HepG2 (cell line): ENCODE measurements at regions not wholly inside any gene's neighbourhood (a gene's known extent, or its start where the extent isn't known, plus 50 kb on each side); places are given as distances from the start of the nearest gene placed in this dataset.
A peak's percentile ranks its signal among the peaks of the same experiment; 100 is the strongest.

ENCODE experiments used
- ATAC-seq: fragments of 200-7000 bp; cut with Tn5 transposase; 3 replicates; pipeline ENCODE4 v1.9.1; 2020; ENCODE audit warnings: mild to moderate bottlenecking, moderate library complexity
- BruUV-seq: library from RNA; stranded (reverse); fragments of 400-500 nt; replicated peaks from 2 replicates; lab custom pipeline; 2021; lab: Mats Ljungman, UMichigan
- CTCF ChIA-PET: fragments of 300-600 bp; formaldehyde crosslinking; extraction: SDS; loops from one replicate; lab custom pipeline; 2021; ENCODE audit warnings: low total read pairs, inconsistent platforms, low intra/inter-chr PET ratio; lab: Yijun Ruan, JAX
- POLR2A ChIA-PET: fragments of 350-600 bp; sonication (Branson Sonifier 250); formaldehyde crosslinking; loops from one replicate; lab custom pipeline; 2020; ENCODE audit warnings: antibody characterized with exemption, inconsistent platforms; lab: Yijun Ruan, JAX
- DNase-seq: peaks from one replicate; pipeline ENCODE4 v3.0.0-alpha.2; 2015; ENCODE audit warnings: low spot score
- FAIRE-seq: peaks from 3 replicates; lab custom pipeline; 2011; peaks lifted over from hg19 to GRCh38; lab: Jason Lieb, UNC
- H2AFZ ChIP-seq: one replicate; pipeline ENCODE4 v1.6.1; 2011; ENCODE audit warnings: low read length, inconsistent platforms
- H3K27ac ChIP-seq: fragments of 300-600 bp; 3 replicates; pipeline ENCODE4 v1.8.0; 2011; ENCODE audit warnings: mixed run types, mild to moderate bottlenecking, mixed read lengths, low read length, inconsistent platforms; ENCODE audit not compliant: insufficient read depth; ENCODE audit errors: extremely low read length
- H3K27me3 ChIP-seq, 2 experiments: fragments of 200-600 bp in 1 of 2; 2 replicates in 1 of 2; 3 replicates in 1 of 2; pipeline versions ENCODE4 v1.6.0 to v1.8.0; 2011; ENCODE audit warnings: low read length in 2 of 2, mild to moderate bottlenecking in 2 of 2, moderate library complexity in 2 of 2, inconsistent platforms in 1 of 2; ENCODE audit not compliant: insufficient read depth in 2 of 2, control insufficient read depth in 1 of 2
- H3K36me3 ChIP-seq, 2 experiments: fragments of 200-600 bp in 1 of 2; replicated peaks in 1 of 2; 2 replicates in 1 of 2; 3 replicates in 1 of 2; pipeline versions ENCODE4 v1.5.1 to v1.8.0; 2011; ENCODE audit warnings: low read length in 2 of 2, inconsistent platforms in 1 of 2; ENCODE audit not compliant: insufficient read depth in 2 of 2, control insufficient read depth in 1 of 2
- H3K4me1 ChIP-seq: 2 replicates; pipeline ENCODE4 v1.5.1; 2012; ENCODE audit warnings: low read length, inconsistent platforms; ENCODE audit not compliant: insufficient read depth
- H3K4me2 ChIP-seq: 2 replicates; pipeline ENCODE4 v1.6.0; 2011; ENCODE audit warnings: low read depth, low read length, inconsistent platforms
- H3K4me3 ChIP-seq, 3 experiments: fragments of 200-600 bp in 1 of 3; sonication (generic), shearing (Covaris generic) in 1 of 3; replicated peaks in 1 of 3; 2 replicates each; pipeline ENCODE4 v1.5.1; 2011 to 2016; ENCODE audit warnings: low read length in 3 of 3, inconsistent platforms in 2 of 3, low read depth in 2 of 3, mild to moderate bottlenecking in 2 of 3, control low read depth in 1 of 3, mixed read lengths in 1 of 3; ENCODE audit not compliant: insufficient read depth in 1 of 3
- H3K79me2 ChIP-seq: one replicate; pipeline ENCODE4 v1.6.1; 2011; ENCODE audit warnings: low read length, inconsistent platforms; ENCODE audit not compliant: insufficient read depth
- H3K9ac ChIP-seq: 2 replicates; pipeline ENCODE4 v1.6.0; 2011; ENCODE audit warnings: mild to moderate bottlenecking, low read depth, low read length, inconsistent platforms; ENCODE audit not compliant: insufficient read depth
- H3K9me3 ChIP-seq: 2 replicates; pipeline ENCODE4 v1.5.1; 2012; ENCODE audit warnings: mild to moderate bottlenecking, low read length
- H4K20me1 ChIP-seq: 2 replicates; pipeline ENCODE4 v1.6.0; 2011; ENCODE audit warnings: inconsistent platforms, mild to moderate bottlenecking, low read length, moderate library complexity; ENCODE audit not compliant: insufficient read depth
- DNMT3B ChIP-seq: conservative IDR thresholded peaks from 2 replicates; pipeline ENCODE4 v1.6.1; 2016; ENCODE audit warnings: missing biosample characterization, control low read depth
- JARID2 ChIP-seq: sonication (generic); formaldehyde crosslinking; IDR thresholded peaks from 2 replicates; pipeline ENCODE4 v1.8.1; 2023; ENCODE audit warnings: missing genetic modification reagents, inconsistent platforms; ENCODE audit not compliant: insufficient replicate concordance
- KDM4B ChIP-seq: sonication (generic); formaldehyde crosslinking; IDR thresholded peaks from 2 replicates; pipeline ENCODE4 v1.4.0; 2020; ENCODE audit warnings: missing genetic modification reagents
- KLF11 ChIP-seq: IDR thresholded peaks from 2 replicates; pipeline ENCODE4 v1.6.1; 2016; ENCODE audit warnings: missing compliant biosample characterization
- MAFF ChIP-seq: IDR thresholded peaks from 2 replicates; pipeline ENCODE4 v1.6.1; 2011; ENCODE audit warnings: low read depth, low read length, improper control_type of control experiment
- MAFK ChIP-seq, 2 experiments: IDR thresholded peaks in 1 of 2; conservative IDR thresholded peaks in 1 of 2; 2 replicates each; pipeline ENCODE4 v1.6.1; 2011; ENCODE audit warnings: improper control_type of control experiment in 2 of 2, low read length in 2 of 2
- PCBP2 ChIP-seq: fragments of 200-400 bp; formaldehyde crosslinking; optimal IDR thresholded peaks from 2 replicates; pipeline ENCODE3; 2018; ENCODE audit warnings: low read length, low read depth; ENCODE audit not compliant: poor library complexity, severe bottlenecking
- SALL2 ChIP-seq: sonication (generic); formaldehyde crosslinking; IDR thresholded peaks from 2 replicates; pipeline ENCODE4 v1.8.1; 2023; ENCODE audit warnings: mild to moderate bottlenecking, missing genetic modification reagents, inconsistent platforms
- SP5 ChIP-seq: IDR thresholded peaks from 2 replicates; pipeline ENCODE4 v1.6.1; 2016; ENCODE audit warnings: low read depth, borderline replicate concordance
- ZBTB26 ChIP-seq: IDR thresholded peaks from 2 replicates; pipeline ENCODE4 v1.6.1; 2016; ENCODE audit warnings: missing compliant biosample characterization, missing genetic modification reagents, borderline replicate concordance
- ZNF33B ChIP-seq: sonication (generic); formaldehyde crosslinking; IDR thresholded peaks from 2 replicates; pipeline ENCODE4 v1.5.1; 2020; ENCODE audit warnings: mild to moderate bottlenecking, missing genetic modification reagents
- ZNF768 ChIP-seq: sonication (generic); formaldehyde crosslinking; IDR thresholded peaks from 2 replicates; pipeline ENCODE4 v1.4.0; 2020; ENCODE audit warnings: missing genetic modification reagents
- WGBS: methylation state at CpG from one replicate; pipeline ENCODE4 v1.1.6; 2017; ENCODE audit warnings: low lambda C conversion rate; 5-methylcytosine and 5-hydroxymethylcytosine counted together
- in situ Hi-C: cut with HindIII; loops from 2 replicates; pipeline ENCODE4 v1.10.0; 2017; ENCODE audit warnings: low pct_unique_long_range_greater_than_20kb; ENCODE audit not compliant: extremely low pct_ligation_motif_present
- intact Hi-C: fragments of 100-400 bp; cut with micrococcal nuclease; formaldehyde crosslinking; loops from one replicate; pipeline ENCODE4 v1.10.0; 2022; ENCODE audit not compliant: unreplicated experiment
- TF ChIP-seq, protein P1 (sequence below), 2 experiments: sonication (generic) in 1 of 2; formaldehyde crosslinking in 1 of 2; IDR thresholded peaks; 2 replicates each; pipeline versions ENCODE4 v1.4.0 to v1.6.1; 2016 to 2020; ENCODE audit warnings: borderline replicate concordance in 1 of 2, low read depth in 1 of 2, mild to moderate bottlenecking in 1 of 2, missing genetic modification reagents in 1 of 2

GRCh38 chr3:68176600-68176999 is 522.2 kb upstream of the SUCLG2 start:
- FAIRE-seq (no peak), ATAC-seq (no peak), DNase-seq (no peak)
- TF ChIP-seq ZNF33B (CRISPR knock-in tag) (no peak), MAFF (peak; percentile 84), MAFK (conservative IDR thresholded peaks at IDR 0.05 in 1 of 2, IDR thresholded peaks at IDR 0.05 in 1 of 2; ENCODE audit: low read length in 2 of 2) (peak; percentile 78 to 86), KLF11 (CRISPR knock-in tag) (no peak), SP5 (CRISPR knock-in tag) (no peak), KDM4B (CRISPR knock-in tag) (no peak), ZNF768 (CRISPR knock-in tag) (no peak), JARID2 (CRISPR knock-in tag) (no peak)
- no peak overlapping the region for H3K4me3 ChIP-seq
- no peak overlapping the region for H3K9ac ChIP-seq
- 0% methylated on average over 1 of the region's 1 CpG for WGBS
- no peak overlapping the region for H2AFZ ChIP-seq
- H3K4me2 ChIP-seq = no peak overlapping the region
- intact Hi-C loops = no loop called here
- in situ Hi-C loops = no loop called here
- peaks cover 14% of the 10 kb centered on the region; the same call in 1 of the 2 replicates for H3K9me3 ChIP-seq
- H3K79me2 ChIP-seq = no peaks in the 10 kb centered on the region
- BruUV-seq = no TSS peak
- no peaks in the 10 kb centered on the region for H3K27me3 ChIP-seq
- H3K36me3 ChIP-seq = no peaks in the 10 kb centered on the region
- POLR2A ChIA-PET = no interaction called here
- no peaks in the 10 kb centered on the region for H3K4me1 ChIP-seq
- H3K27ac ChIP-seq = no peak overlapping the region
- CTCF ChIA-PET = no interaction called here
- H4K20me1 ChIP-seq = no peaks in the 10 kb centered on the region

- no peak for ATAC-seq
- FAIRE-seq = no peak
- DNase-seq = no peak
- Histone ChIP-seq H3K36me3 (no peaks in the 10 kb centered on the region), H3K4me1 (no peaks in the 10 kb centered on the region), H3K4me2 (no peak overlapping the region), H3K27ac (no peak overlapping the region), H3K9me3 (peaks cover 29% of the 10 kb centered on the region), H3K9ac (no peak overlapping the region), H3K27me3 (no peaks in the 10 kb centered on the region), H3K79me2 (no peaks in the 10 kb centered on the region), H3K4me3 (no peak overlapping the region), H4K20me1 (no peaks in the 10 kb centered on the region), H2AFZ (no peak overlapping the region)
- BruUV-seq = no TSS peak
- TF ChIP-seq ZBTB26 (CRISPR knock-in tag) (no peak), SALL2 (CRISPR knock-in tag) (no peak), DNMT3B (CRISPR knock-in tag) (no peak), PCBP2 (no peak)
- TF ChIP-seq, protein P1, sequence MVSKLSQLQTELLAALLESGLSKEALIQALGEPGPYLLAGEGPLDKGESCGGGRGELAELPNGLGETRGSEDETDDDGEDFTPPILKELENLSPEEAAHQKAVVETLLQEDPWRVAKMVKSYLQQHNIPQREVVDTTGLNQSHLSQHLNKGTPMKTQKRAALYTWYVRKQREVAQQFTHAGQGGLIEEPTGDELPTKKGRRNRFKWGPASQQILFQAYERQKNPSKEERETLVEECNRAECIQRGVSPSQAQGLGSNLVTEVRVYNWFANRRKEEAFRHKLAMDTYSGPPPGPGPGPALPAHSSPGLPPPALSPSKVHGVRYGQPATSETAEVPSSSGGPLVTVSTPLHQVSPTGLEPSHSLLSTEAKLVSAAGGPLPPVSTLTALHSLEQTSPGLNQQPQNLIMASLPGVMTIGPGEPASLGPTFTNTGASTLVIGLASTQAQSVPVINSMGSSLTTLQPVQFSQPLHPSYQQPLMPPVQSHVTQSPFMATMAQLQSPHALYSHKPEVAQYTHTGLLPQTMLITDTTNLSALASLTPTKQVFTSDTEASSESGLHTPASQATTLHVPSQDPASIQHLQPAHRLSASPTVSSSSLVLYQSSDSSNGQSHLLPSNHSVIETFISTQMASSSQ (IDR thresholded peaks at IDR 0.05; ENCODE audit: low read depth) = no peak
- TF ChIP-seq, protein P1 (CRISPR knock-in tag; IDR thresholded peaks at IDR 0.05; ENCODE audit: borderline replicate concordance) = no peak
- intact Hi-C loops = no loop called here
- in situ Hi-C loops = no loop called here
- WGBS = 2% methylated on average over 3 of the region's 3 CpGs
- POLR2A ChIA-PET = no interaction called here
- CTCF ChIA-PET = no interaction called here
Observed at GRCh38 chr3:68173012-68173634, 518.7 kb upstream of the SUCLG2 start.
